ENCODE measurements at regions not wholly inside any gene's neighbourhood (a gene's known extent, or its start where the extent isn't known, plus 50 kb on each side); places are given as distances from the start of the nearest gene placed in this dataset.

DNA sequence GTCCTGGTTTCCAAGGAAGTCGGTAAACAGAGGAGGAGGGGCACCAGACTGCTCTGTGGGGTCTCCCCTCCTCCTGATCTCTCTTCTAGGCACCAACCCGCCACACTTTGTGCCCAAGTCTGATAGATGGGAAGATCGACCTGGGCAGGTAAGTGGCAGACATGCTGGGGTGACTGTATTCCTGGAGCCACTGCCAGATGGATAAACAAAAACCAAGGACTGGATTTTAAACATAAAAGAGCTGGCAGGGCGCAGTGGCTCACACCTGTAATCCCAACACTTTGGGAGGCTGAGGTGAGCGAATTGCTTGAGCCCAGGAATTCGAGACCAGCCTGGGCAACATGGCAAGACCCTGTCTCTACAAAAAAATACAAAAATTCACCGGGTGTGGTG lies 181.2 kb downstream of the ANAPC1 start:
- TF ChIP-seq YY1 (IDR thresholded peaks at IDR 0.05; ENCODE audit: insufficient read depth, insufficient read length) (no peak), ZNF274 (IDR thresholded peaks at IDR 0.05; ENCODE audit: low read depth, low read length) (no peak), SUZ12 (IDR thresholded peaks at IDR 0.05; ENCODE audit: extremely low read depth, insufficient read depth, insufficient read length) (no peak)

All from NT2/D1 (cell line).